ENCODE measurements at regions not wholly inside any gene's neighbourhood (a gene's known extent, or its start where the extent isn't known, plus 50 kb on each side); places are given as distances from the start of the nearest gene placed in this dataset.

DNA sequence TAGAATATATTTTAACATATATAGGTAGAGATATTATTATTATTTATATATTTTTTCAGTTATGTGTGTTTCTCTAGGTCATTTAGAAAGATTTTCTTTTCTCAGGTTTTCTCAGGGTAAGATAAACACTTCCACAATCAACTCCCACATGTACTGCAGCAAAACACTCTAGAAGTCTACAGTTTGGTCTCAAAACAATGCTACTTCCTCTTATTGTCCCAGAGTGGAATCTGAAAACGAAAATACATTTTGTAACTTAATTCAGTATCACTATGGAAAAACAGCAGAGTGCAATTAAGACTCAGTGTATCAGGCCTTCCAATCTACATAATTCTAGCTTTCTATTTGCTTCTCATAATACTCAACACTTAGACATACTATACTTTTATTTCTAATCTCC lies 190.1 kb upstream of the SLC35G4 start:
- TF ChIP-seq POLR2A (IDR thresholded peaks at IDR 0.05), result no peak
- TF ChIP-seq, protein P1, sequence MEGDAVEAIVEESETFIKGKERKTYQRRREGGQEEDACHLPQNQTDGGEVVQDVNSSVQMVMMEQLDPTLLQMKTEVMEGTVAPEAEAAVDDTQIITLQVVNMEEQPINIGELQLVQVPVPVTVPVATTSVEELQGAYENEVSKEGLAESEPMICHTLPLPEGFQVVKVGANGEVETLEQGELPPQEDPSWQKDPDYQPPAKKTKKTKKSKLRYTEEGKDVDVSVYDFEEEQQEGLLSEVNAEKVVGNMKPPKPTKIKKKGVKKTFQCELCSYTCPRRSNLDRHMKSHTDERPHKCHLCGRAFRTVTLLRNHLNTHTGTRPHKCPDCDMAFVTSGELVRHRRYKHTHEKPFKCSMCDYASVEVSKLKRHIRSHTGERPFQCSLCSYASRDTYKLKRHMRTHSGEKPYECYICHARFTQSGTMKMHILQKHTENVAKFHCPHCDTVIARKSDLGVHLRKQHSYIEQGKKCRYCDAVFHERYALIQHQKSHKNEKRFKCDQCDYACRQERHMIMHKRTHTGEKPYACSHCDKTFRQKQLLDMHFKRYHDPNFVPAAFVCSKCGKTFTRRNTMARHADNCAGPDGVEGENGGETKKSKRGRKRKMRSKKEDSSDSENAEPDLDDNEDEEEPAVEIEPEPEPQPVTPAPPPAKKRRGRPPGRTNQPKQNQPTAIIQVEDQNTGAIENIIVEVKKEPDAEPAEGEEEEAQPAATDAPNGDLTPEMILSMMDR (IDR thresholded peaks at IDR 0.05), result no peak

All from Peyer's patch (tissue), 4 donors.